ENCODE measurements at regions not wholly inside any gene's neighbourhood (a gene's known extent, or its start where the extent isn't known, plus 50 kb on each side); places are given as distances from the start of the nearest gene placed in this dataset.

- Histone ChIP-seq H3K27ac (no peak overlapping the region), H3K36me3 (ENCODE audit: low read depth) (no peaks in the 10 kb centered on the region), H3K79me2 (ENCODE audit: low read depth) (no peaks in the 10 kb centered on the region), H3K4me1 (replicated peaks; ENCODE audit: insufficient read depth) (no peaks in the 10 kb centered on the region), H3K27me3 (ENCODE audit: insufficient read depth, low read depth) (no peaks in the 10 kb centered on the region; the same call in 1 of the 2 replicates), H4K20me1 (ENCODE audit: insufficient read depth) (no peaks in the 10 kb centered on the region), H3K4me2 (no peak overlapping the region), H3K4me3 (no peak overlapping the region), H3K9me3 (ENCODE audit: insufficient read depth, low read depth) (no peaks in the 10 kb centered on the region), H2AFZ (no peak overlapping the region), H3K9me2 (ENCODE audit: insufficient read depth) (no peaks in the 10 kb centered on the region), H3F3A (ENCODE audit: insufficient read depth, low read depth) (no peaks in the 10 kb centered on the region)
- no TSS peak for BruUV-seq (replicated peaks)
- DNase-seq: no peak
- ChIA-PET POLR2A (ENCODE audit: unreplicated experiment) (no interaction called here), CTCF (no interaction called here)
- intact Hi-C loops (cut with micrococcal nuclease; ENCODE audit: unreplicated experiment): no loop called here
- TF ChIP-seq EZH2 (IDR thresholded peaks at IDR 0.05; ENCODE audit: low read depth) (no peak), CTCF (conservative IDR thresholded peaks at IDR 0.05) (no peak)
These were observed 121.6 kb upstream of the SGCG start for GRCh38 chr13:23059173-23059572.

GRCh38 chr13:23060959-23061358, 119.8 kb upstream of the SGCG start:
- TF ChIP-seq CTCF (conservative IDR thresholded peaks at IDR 0.05) (no peak), EZH2 (IDR thresholded peaks at IDR 0.05; ENCODE audit: low read depth) (no peak)
- Histone ChIP-seq H3K9me2 (ENCODE audit: insufficient read depth) (no peaks in the 10 kb centered on the region), H3K9me3 (ENCODE audit: insufficient read depth, low read depth) (no peaks in the 10 kb centered on the region), H4K20me1 (ENCODE audit: insufficient read depth) (no peaks in the 10 kb centered on the region), H3K4me1 (replicated peaks; ENCODE audit: insufficient read depth) (no peaks in the 10 kb centered on the region), H3K27me3 (ENCODE audit: insufficient read depth, low read depth) (peaks cover 6% of the 10 kb centered on the region), H3K36me3 (ENCODE audit: low read depth) (no peaks in the 10 kb centered on the region), H2AFZ (no peak overlapping the region), H3K4me2 (no peak overlapping the region), H3K79me2 (ENCODE audit: low read depth) (no peaks in the 10 kb centered on the region), H3K4me3 (no peak overlapping the region), H3K27ac (no peak overlapping the region), H3F3A (ENCODE audit: insufficient read depth, low read depth) (no peaks in the 10 kb centered on the region)
- intact Hi-C loops (cut with micrococcal nuclease; ENCODE audit: unreplicated experiment): no loop called here
- ChIA-PET POLR2A (ENCODE audit: unreplicated experiment) (interaction anchor here (0.6 kb wide), 1 partner anchor 327 kb away, joined by 5 read pairs; no protein-coding TSS in a partner anchor), CTCF (no interaction called here)
- no TSS peak for BruUV-seq (replicated peaks)
- DNase-seq: no peak

GRCh38 chr13:23067129-23067528, 113.7 kb upstream of the SGCG start:
- POLR2A ChIA-PET (ENCODE audit: unreplicated experiment): no interaction called here

More at GRCh38 chr13:23067129-23067528, 113.7 kb upstream of the SGCG start:
- TF ChIP-seq CTCF (conservative IDR thresholded peaks at IDR 0.05): no peak
- TF ChIP-seq EZH2 (IDR thresholded peaks at IDR 0.05; ENCODE audit: low read depth): no peak
- no peaks in the 10 kb centered on the region for H3K4me1 ChIP-seq (replicated peaks; ENCODE audit: insufficient read depth)
- BruUV-seq (replicated peaks): no TSS peak
- no peak overlapping the region for H3K4me3 ChIP-seq
- no peak overlapping the region for H2AFZ ChIP-seq
- DNase-seq: no peak
- no peaks in the 10 kb centered on the region for H3K79me2 ChIP-seq (ENCODE audit: low read depth)
- no peaks in the 10 kb centered on the region for H3K36me3 ChIP-seq (ENCODE audit: low read depth)
- H3K27me3 ChIP-seq (ENCODE audit: insufficient read depth, low read depth): peaks cover 34% of the 10 kb centered on the region
- CTCF ChIA-PET: no interaction called here
- H4K20me1 ChIP-seq (ENCODE audit: insufficient read depth): no peaks in the 10 kb centered on the region
- no peak overlapping the region for H3K27ac ChIP-seq
- no peaks in the 10 kb centered on the region for H3F3A ChIP-seq (ENCODE audit: insufficient read depth, low read depth)
- no peaks in the 10 kb centered on the region for H3K9me3 ChIP-seq (ENCODE audit: insufficient read depth, low read depth)
- H3K9me2 ChIP-seq (ENCODE audit: insufficient read depth): no peaks in the 10 kb centered on the region
- intact Hi-C loops (cut with micrococcal nuclease; ENCODE audit: unreplicated experiment): no loop called here
- H3K4me2 ChIP-seq: no peak overlapping the region
